Suppressor macrophage (primary cell): ENCODE measurements at regions not wholly inside any gene's neighbourhood (a gene's known extent, or its start where the extent isn't known, plus 50 kb on each side); places are given as distances from the start of the nearest gene placed in this dataset.

Source experiments
- DNase-seq, 4 experiments: peaks; one replicate each; pipeline ENCODE4 v3.0.0-alpha.2; 2020 to 2022

GRCh38 chr20:40488401-40488800 is 200.6 kb downstream of the MAFB start:
- peak in 3 of 4 experiments; percentile 29 to 55 (median 48) for DNase-seq

DNA sequence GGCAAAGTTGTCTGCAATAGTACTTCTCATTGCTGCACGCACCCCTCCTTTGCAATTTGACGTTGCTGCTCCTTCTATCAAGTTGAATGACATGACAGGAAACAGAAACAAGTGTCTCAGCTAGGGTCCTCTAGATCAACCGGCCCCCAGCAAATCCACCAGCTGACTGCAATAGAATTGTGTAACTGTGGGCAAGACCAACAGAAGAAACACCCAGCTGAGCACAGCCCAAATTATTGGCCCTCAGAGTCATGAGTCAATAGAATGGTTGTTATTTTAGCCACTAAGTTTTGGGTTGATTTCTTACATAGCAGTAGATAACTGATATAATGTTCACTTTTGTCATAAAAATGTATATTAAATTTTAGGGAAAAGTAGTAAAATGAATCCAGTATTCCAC is 202.7 kb downstream of the MAFB start:
- DNase-seq = no peak

DNA sequence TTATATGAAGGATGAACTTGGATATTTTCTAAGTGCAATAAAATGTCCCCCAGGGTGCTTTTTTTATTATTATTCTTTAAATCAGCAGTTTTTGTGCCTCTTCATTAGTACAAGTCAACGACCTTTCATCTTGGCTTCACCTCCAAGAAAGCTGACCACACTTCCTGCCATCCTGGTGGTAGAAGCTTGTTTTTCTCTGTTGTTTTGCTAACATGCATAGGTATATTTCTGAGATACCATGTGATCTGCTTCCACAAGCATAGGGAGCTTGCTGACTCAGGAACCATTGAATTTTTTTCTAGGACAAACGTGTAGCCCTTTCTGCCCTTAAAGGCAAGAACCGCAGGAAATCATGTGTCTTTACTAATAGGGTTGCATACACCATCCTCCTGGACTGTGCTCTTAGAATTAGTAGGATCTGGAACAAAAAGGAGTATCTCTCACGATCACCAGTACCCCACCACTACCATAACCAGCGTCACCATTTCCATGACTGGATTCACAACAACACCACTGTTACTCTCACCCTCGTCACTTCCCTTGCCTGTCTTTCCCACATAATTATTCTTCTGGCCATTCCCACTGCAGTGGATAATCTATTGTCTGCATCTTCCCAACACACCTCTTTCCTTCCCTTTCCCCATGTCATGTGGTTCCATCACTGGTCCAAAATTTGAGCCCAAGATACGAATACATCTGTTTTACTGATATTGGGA is 207.1 kb downstream of the MAFB start:
- DNase-seq = no peak

GRCh38 chr20:40481337-40481736 is 207.7 kb downstream of the MAFB start:
- DNase-seq = no peak

- no peak for DNase-seq
Measured at GRCh38 chr20:40477805-40478204, 211.2 kb downstream of the MAFB start.

DNA sequence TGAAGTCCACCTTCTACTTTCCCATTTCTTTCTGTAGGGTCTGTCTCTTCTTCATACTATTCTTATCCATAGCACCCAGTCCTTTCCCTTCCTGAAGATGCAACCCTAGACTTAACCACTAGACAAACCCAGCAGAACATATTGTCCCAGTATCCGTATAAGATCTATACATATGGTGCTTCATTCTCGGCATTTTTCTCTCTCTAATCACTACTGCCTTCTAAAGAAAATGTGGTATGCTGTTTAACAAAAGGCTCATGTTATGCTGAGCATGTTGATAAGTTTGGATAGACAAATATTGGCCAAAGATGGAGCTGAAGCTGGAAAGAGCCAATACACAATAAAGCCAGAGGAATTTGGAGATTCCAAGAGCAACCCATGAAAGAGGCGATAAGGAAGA is 212.6 kb downstream of the MAFB start:
- DNase-seq = no peak

DNA sequence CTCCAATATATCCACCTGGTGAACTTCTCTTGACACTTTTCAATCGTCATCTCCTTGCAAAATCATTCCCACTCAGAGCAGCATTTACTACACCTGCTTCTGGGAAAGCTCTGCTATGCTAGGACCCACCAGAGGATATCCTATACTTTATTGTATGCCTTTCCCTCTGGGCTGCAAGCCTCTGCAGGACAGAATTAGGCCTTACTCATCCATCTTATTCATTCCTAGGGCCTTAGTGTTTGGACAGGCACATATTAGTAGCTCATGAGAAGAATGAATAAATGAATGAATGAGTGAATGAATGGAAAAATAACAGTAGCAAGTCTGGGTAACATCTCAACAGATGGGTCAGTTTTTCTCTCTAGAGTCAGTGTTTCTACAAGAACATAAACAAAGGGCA is 216.1 kb downstream of the MAFB start:
- no peak for DNase-seq

GRCh38 chr20:40471261-40471629 is 217.8 kb downstream of the MAFB start:
- peak; percentile 27 to 56 (median 46) for DNase-seq

DNA sequence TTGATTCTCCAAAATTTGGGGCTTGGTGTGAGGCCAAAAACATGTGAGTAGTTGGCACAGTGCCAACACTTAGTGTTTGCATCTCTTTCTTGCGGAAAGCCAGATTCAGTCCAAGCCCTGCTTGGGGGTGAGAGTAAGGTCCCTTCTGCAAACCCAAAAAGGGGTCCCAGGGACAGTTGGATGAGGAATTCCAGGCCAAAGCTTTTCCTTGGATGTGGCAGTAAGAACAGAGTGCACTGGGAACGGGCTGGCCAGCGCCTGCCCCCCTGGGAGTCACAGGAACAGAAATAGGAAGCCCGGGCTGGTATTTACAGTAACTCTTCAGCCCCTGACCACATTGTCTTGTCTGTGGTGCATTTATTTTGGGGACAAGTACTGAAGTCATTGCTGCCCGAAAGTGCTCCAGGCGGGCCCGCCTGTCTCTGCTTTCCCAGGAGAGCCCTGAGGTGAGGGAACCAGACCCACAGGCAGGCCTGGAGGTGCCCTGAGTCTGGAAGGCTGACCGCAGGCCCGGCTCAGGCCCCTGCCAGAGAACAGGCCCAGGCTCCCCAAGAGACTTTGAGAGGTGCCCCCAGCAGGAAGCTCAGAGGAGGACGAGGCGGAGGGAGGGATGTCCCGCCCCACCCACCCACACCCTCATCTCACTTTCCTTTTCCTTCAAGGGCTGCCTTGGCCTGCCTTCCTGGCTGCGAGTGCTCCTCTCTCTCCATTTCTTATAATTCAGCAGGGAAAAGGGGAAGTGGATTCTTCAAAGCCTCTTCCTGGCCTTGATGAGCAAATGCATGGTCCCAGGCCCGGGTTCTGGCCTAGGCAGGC is 218.4 kb downstream of the MAFB start:
- DNase-seq = peak; percentile 41 to 71 (median 58)

DNA sequence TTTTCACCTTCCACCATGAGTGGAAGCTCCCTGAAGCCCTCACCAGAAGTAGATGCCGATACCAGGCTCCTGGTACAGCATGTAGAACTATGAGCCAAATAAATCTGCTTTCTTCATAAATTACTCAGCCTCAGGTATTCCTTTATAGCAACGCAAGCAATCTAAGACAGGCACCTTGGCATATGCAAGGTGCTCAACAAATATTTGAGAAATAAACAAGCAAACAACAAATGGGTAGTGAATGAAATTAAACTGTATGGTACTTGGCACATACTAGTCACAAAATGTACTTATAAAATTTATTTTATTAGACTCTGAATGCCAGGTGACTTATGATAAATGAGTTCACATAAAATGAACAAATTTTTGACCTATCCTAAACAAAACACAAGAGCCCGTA is 220.3 kb downstream of the MAFB start:
- DNase-seq = no peak

- no peak for DNase-seq
Measured at GRCh38 chr20:40467703-40468411, 221.2 kb downstream of the MAFB start.

DNA sequence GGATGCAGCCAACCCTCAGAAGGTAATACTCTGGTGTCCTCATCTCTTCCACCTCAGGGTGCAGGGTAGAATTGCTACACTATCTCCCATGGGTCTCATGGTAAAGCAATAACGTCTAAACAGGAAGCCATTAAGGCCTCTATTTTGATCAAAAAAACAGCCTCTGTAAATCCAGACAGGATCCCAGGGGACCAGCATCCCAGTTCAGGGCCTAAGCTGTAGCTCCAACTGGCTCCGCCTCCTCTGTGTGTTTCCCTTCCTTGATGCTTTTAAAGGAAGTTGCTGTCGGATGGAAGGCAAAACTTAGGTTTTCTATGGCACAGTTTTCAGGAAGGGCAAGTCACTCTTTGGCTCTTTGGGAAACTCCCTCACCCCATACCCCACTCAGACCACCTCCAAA is 222.0 kb downstream of the MAFB start:
- DNase-seq = peak in 3 of 4 experiments; percentile 35 to 52 (median 44)

- DNase-seq = peak; percentile 45 to 91 (median 74)
Measured at GRCh38 chr20:40464731-40465208, 224.3 kb downstream of the MAFB start.

DNA sequence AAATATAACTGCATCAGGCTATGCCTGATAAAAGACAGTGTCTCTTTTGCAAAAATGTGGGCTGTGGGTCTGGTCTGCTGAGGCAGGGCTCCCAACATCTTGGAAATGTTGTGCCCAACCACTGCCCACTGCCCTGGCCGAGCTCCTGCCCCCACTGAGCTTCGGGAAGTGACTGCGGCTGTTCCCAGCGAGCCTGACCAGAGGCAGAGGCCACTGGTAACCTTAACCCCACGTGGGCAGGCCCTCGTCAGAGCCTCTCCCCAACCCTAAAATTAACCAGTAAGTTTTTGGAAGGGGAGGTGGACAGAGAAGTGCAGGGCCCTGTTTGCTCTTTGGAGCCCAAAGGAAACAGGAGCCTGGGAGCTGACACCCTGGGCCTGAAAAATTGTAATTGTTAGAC is 225.9 kb downstream of the MAFB start:
- no peak for DNase-seq

DNA sequence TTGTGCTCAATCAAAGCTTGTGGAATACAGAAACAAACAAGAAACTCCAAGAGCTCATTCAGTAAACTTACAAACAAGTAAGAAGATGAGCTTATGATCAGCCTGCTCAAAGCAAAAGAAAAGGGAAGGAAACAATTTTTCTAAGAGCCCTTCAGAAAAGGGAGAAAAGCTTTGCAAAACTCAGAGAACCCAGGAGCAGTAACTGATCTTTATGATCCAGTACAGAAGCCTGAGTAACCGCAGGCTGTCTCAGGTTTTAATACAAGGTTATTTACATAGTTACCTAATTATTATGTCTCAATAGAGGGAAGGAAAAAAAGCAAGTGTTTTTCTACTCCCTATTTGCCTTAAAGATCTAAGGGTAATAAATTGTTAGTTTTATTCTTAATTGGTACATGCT is 226.5 kb downstream of the MAFB start:
- DNase-seq = peak in 3 of 4 experiments; percentile 13 to 60 (median 42)

GRCh38 chr20:40459299-40459698 is 229.7 kb downstream of the MAFB start:
- DNase-seq = no peak

GRCh38 chr20:40457404-40457803 is 231.6 kb downstream of the MAFB start:
- no peak for DNase-seq

DNA sequence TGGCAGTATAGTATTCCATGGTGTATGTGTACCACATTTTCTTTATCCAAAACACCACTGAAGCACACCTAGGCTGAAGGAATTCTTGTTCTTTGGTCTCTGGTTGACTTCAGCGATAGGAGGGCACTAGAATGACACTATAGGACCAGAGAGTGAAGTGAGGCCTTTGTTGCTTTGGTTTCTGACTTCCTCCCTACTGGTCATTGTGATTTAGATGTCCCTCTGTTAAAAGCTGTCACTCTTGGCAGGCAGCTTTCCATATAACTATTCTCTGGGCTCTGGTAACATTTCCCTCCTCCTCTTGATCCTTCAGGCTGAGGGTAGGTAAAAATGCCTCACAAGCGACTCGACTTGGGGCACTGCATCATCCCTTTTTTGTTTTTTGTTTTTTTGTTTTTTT is 236.3 kb downstream of the MAFB start:
- DNase-seq = no peak

GRCh38 chr20:40451552-40451951 is 237.5 kb downstream of the MAFB start:
- DNase-seq = no peak

- no peak for DNase-seq
Measured at GRCh38 chr20:40449974-40450616, 238.9 kb downstream of the MAFB start.

DNA sequence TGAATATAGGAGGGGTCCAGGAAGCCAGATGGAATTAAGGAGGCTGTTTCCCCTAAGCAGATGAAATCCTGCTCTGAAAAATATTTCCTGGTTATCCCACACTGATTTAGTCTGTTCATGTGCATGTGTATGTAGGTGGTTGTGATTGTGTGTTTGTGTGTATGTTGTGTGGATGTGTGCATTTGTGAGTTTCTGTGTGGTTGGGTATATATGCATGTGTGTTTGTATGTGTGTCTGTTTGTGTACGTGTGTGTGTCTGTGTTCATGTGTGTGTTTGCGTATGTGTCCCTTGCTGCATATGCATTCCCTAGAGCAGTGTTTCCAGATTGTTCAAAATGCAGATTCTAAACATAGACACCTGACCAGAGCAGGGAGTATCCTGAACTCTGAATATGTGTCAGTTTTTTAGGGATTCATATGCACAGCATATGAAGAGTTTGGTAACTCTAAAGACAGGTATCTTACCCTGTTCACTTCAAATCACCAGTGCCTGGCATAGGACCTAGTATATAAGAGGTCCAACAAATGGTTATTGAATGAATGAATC is 239.8 kb downstream of the MAFB start:
- no peak for DNase-seq

DNA sequence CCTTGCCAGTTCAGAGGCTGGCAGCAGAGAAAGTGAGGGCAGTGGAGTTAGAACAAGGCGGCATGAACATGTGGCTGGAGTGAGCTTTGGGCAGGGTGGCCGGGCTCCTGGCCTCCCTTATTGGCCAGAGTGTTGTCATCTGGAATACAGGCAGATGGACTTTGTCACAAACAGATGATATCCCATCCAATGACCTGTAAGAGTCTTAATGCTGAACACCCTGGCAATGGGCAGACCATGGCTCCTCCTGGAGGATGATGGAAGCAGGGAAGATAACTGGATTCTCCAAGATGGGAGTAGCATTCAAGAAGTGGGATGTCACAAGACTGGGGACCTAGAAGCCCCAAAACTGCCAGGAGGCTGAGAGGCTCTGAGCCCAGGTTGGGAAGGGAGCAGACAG is 242.1 kb downstream of the MAFB start:
- no peak for DNase-seq

GRCh38 chr20:40444516-40444915 is 244.5 kb downstream of the MAFB start:
- DNase-seq = no peak
